HEK293 (cell line): ENCODE measurements at regions not wholly inside any gene's neighbourhood (a gene's known extent, or its start where the extent isn't known, plus 50 kb on each side); places are given as distances from the start of the nearest gene placed in this dataset.

Experiments used
- CTCF ChIA-PET: fragments of 350-600 bp; formaldehyde crosslinking; extraction: SDS; loops from one replicate; lab custom pipeline; 2021; ENCODE audit warnings: antibody characterized with exemption; lab: Yijun Ruan, JAX
- POLR2A ChIA-PET: fragments of 300-600 bp; formaldehyde crosslinking; extraction: SDS; loops from one replicate; lab custom pipeline; 2020; ENCODE audit warnings: antibody characterized with exemption, inconsistent platforms; lab: Yijun Ruan, JAX
- H3K27ac ChIP-seq: fragments of 200-500 bp; sonication (Bioruptor generic); 2 replicates; pipeline ENCODE4 v1.5.1; 2014; ENCODE audit warnings: low read depth, low read length, control low read depth, inconsistent platforms; ENCODE audit errors: extremely low read depth
- H3K36me3 ChIP-seq, 2 experiments: fragments of 200-500 bp in 1 of 2; sonication (Bioruptor generic) in 1 of 2; 1 replicate in 1 of 2; 2 replicates in 1 of 2; pipeline ENCODE4 v1.5.1; 2014 to 2017; ENCODE audit warnings: inconsistent platforms in 2 of 2, low read length in 2 of 2; ENCODE audit not compliant: control insufficient read depth in 2 of 2, insufficient read depth in 1 of 2
- H3K4me1 ChIP-seq: fragments of 200-500 bp; sonication (Bioruptor generic); 2 replicates; pipeline ENCODE4 v1.5.1; 2014; ENCODE audit warnings: mild to moderate bottlenecking, low read length, inconsistent platforms; ENCODE audit not compliant: control insufficient read depth, insufficient read depth
- H3K4me3 ChIP-seq: 2 replicates; pipeline ENCODE4 v1.5.1; 2011; ENCODE audit warnings: low read depth, mild to moderate bottlenecking, control low read depth, low read length, moderate library complexity
- H3K9me3 ChIP-seq: fragments of 200-500 bp; sonication (Bioruptor generic); 2 replicates; pipeline ENCODE4 v1.5.1; 2014; ENCODE audit warnings: low read depth, low read length, inconsistent platforms; ENCODE audit not compliant: control insufficient read depth, insufficient read depth
- BCL11A ChIP-seq: fragments of 450-650 bp; formaldehyde crosslinking; IDR thresholded peaks from 2 replicates; pipeline ENCODE4 v1.5.1; 2016; ENCODE audit warnings: low read depth, missing biosample characterization, missing genetic modification characterization
- EGR2 ChIP-seq: fragments of 450-650 bp; formaldehyde crosslinking; IDR thresholded peaks from 2 replicates; pipeline ENCODE4 v1.5.1; 2016; ENCODE audit warnings: low read depth, missing biosample characterization, missing genetic modification characterization
- INSM2 ChIP-seq: fragments of 450-650 bp; formaldehyde crosslinking; IDR thresholded peaks from 2 replicates; pipeline ENCODE4 v1.5.1; 2016; ENCODE audit warnings: missing biosample characterization, missing genetic modification characterization
- KLF9 ChIP-seq: fragments of 450-650 bp; formaldehyde crosslinking; IDR thresholded peaks from 2 replicates; pipeline ENCODE4 v1.5.1; 2016; ENCODE audit warnings: missing biosample characterization, missing genetic modification characterization, low read depth
- MEIS1 ChIP-seq: sonication (generic); formaldehyde crosslinking; IDR thresholded peaks from 2 replicates; pipeline ENCODE4 v1.8.1; 2022; ENCODE audit warnings: missing genetic modification reagents, mild to moderate bottlenecking, borderline replicate concordance
- PRDM6 ChIP-seq: fragments of 450-650 bp; formaldehyde crosslinking; IDR thresholded peaks from 2 replicates; pipeline ENCODE4 v1.5.1; 2017; ENCODE audit warnings: missing biosample characterization, missing genetic modification characterization
- SCRT2 ChIP-seq: fragments of 450-650 bp; formaldehyde crosslinking; IDR thresholded peaks from 2 replicates; pipeline ENCODE4 v1.5.1; 2016; ENCODE audit warnings: missing biosample characterization, missing genetic modification characterization
- SP2 ChIP-seq: fragments of 450-650 bp; formaldehyde crosslinking; IDR thresholded peaks from 2 replicates; pipeline ENCODE4 v1.5.1; 2016; ENCODE audit warnings: missing biosample characterization, missing genetic modification characterization
- ZBTB1 ChIP-seq: fragments of 450-650 bp; formaldehyde crosslinking; IDR thresholded peaks from 2 replicates; pipeline ENCODE4 v1.5.1; 2016; ENCODE audit warnings: missing biosample characterization, missing genetic modification characterization
- ZEB2 ChIP-seq: fragments of 450-650 bp; formaldehyde crosslinking; IDR thresholded peaks from 2 replicates; pipeline ENCODE4 v1.5.1; 2016; ENCODE audit warnings: missing biosample characterization, missing genetic modification characterization
- ZFHX2 ChIP-seq: fragments of 450-650 bp; formaldehyde crosslinking; conservative IDR thresholded peaks from 2 replicates; pipeline ENCODE4 v1.5.1; 2016; ENCODE audit warnings: missing biosample characterization, missing genetic modification characterization
- ZNF157 ChIP-seq: fragments of 450-650 bp; formaldehyde crosslinking; IDR thresholded peaks from 2 replicates; pipeline ENCODE4 v1.5.1; 2016; ENCODE audit warnings: missing biosample characterization, missing genetic modification characterization
- ZNF16 ChIP-seq: fragments of 450-650 bp; formaldehyde crosslinking; IDR thresholded peaks from 2 replicates; pipeline ENCODE4 v1.5.1; 2016; ENCODE audit warnings: low read depth, missing biosample characterization, missing genetic modification characterization
- ZNF221 ChIP-seq: fragments of 450-650 bp; formaldehyde crosslinking; IDR thresholded peaks from 2 replicates; pipeline ENCODE4 v1.5.1; 2017; ENCODE audit warnings: missing biosample characterization, missing genetic modification characterization, borderline replicate concordance
- ZNF239 ChIP-seq: fragments of 450-650 bp; formaldehyde crosslinking; IDR thresholded peaks from 2 replicates; pipeline ENCODE4 v1.5.1; 2016; ENCODE audit warnings: missing biosample characterization, missing genetic modification characterization
- ZNF248 ChIP-seq: fragments of 450-650 bp; formaldehyde crosslinking; IDR thresholded peaks from 2 replicates; pipeline ENCODE4 v1.5.1; 2017; ENCODE audit warnings: missing biosample characterization, missing genetic modification characterization
- ZNF37A ChIP-seq: fragments of 450-650 bp; IDR thresholded peaks from 2 replicates; pipeline ENCODE4 v1.5.1; 2018; ENCODE audit warnings: missing biosample characterization, missing genetic modification characterization
- ZNF473 ChIP-seq: fragments of 450-650 bp; formaldehyde crosslinking; IDR thresholded peaks from 2 replicates; pipeline ENCODE4 v1.5.1; 2017; ENCODE audit warnings: missing biosample characterization, missing genetic modification characterization
- ZNF501 ChIP-seq: fragments of 450-650 bp; formaldehyde crosslinking; IDR thresholded peaks from 2 replicates; pipeline ENCODE4 v1.5.1; 2016; ENCODE audit warnings: missing biosample characterization, missing genetic modification characterization
- ZNF521 ChIP-seq: fragments of 450-650 bp; formaldehyde crosslinking; IDR thresholded peaks from 2 replicates; pipeline ENCODE4 v1.5.1; 2017; ENCODE audit warnings: missing biosample characterization, mild to moderate bottlenecking, missing genetic modification characterization
- ZNF529 ChIP-seq: fragments of 450-650 bp; formaldehyde crosslinking; IDR thresholded peaks from 2 replicates; pipeline ENCODE4 v1.5.1; 2017; ENCODE audit warnings: missing genetic modification characterization, missing biosample characterization; ENCODE audit not compliant: insufficient replicate concordance
- ZNF571 ChIP-seq: fragments of 450-650 bp; formaldehyde crosslinking; IDR thresholded peaks from 2 replicates; pipeline ENCODE4 v1.5.0; 2017; ENCODE audit warnings: missing biosample characterization, missing genetic modification characterization
- ZNF629 ChIP-seq: fragments of 450-650 bp; formaldehyde crosslinking; IDR thresholded peaks from 2 replicates; pipeline ENCODE4 v1.5.1; 2017; ENCODE audit warnings: missing biosample characterization, missing genetic modification characterization
- ZNF658 ChIP-seq: fragments of 450-650 bp; formaldehyde crosslinking; IDR thresholded peaks from 2 replicates; pipeline ENCODE4; 2016; ENCODE audit warnings: missing biosample characterization, missing genetic modification characterization
- ZNF660 ChIP-seq: fragments of 450-650 bp; IDR thresholded peaks from 2 replicates; pipeline ENCODE4 v1.5.1; 2018; ENCODE audit warnings: missing biosample characterization, mild to moderate bottlenecking, missing genetic modification characterization
- ZNF747 ChIP-seq: fragments of 450-650 bp; formaldehyde crosslinking; IDR thresholded peaks from 2 replicates; pipeline ENCODE4 v1.5.1; 2016; ENCODE audit warnings: missing biosample characterization, missing genetic modification characterization
- ZNF768 ChIP-seq: fragments of 450-650 bp; formaldehyde crosslinking; IDR thresholded peaks from 2 replicates; pipeline ENCODE4 v1.5.1; 2018; ENCODE audit warnings: missing biosample characterization, mild to moderate bottlenecking, missing genetic modification characterization
- ZNF776 ChIP-seq: fragments of 450-650 bp; formaldehyde crosslinking; IDR thresholded peaks from 2 replicates; pipeline ENCODE4 v1.5.0; 2017; ENCODE audit warnings: missing biosample characterization, missing genetic modification characterization, borderline replicate concordance
- ZNF830 ChIP-seq: fragments of 450-650 bp; IDR thresholded peaks from 2 replicates; pipeline ENCODE4 v1.5.0; 2018; ENCODE audit warnings: missing biosample characterization, missing genetic modification characterization, low read depth, mild to moderate bottlenecking, moderate library complexity
- ZSCAN30 ChIP-seq: fragments of 450-650 bp; IDR thresholded peaks from 2 replicates; pipeline ENCODE4 v1.5.1; 2018; ENCODE audit warnings: missing biosample characterization, mild to moderate bottlenecking, missing genetic modification characterization, moderate library complexity
- TF ChIP-seq, protein P1 (sequence below): fragments of 450-650 bp; formaldehyde crosslinking; IDR thresholded peaks from 2 replicates; pipeline ENCODE4 v1.5.1; 2016; ENCODE audit warnings: missing biosample characterization, missing genetic modification characterization

DNA sequence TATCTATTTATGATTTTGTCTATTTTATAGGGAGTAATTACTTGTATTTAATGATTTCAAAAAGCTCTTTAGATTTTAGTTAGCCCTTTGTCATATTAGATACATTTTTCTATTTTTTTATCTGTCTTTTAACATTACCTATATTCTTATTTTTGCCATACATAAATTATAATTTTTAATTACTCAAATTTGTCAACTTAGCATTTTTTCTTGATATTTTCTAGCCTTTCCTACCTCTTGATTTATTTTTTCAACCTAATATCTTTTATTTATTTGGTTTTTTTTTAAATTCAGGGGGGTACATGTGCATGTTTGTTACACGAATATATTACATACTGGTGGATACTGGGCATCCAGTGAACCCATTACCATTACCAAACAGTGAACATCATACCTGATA lies 114.3 kb upstream of the F13A1 start:
- Histone ChIP-seq H3K27ac (no peak overlapping the region), H3K9me3 (no peaks in the 10 kb centered on the region), H3K36me3 (no peaks in the 10 kb centered on the region), H3K4me1 (no peaks in the 10 kb centered on the region), H3K4me3 (no peak overlapping the region)
- POLR2A ChIA-PET = no interaction called here
- no peak for TF ChIP-seq ZNF157 (tag by site-specific recombination)
- TF ChIP-seq ZNF776 (tag by site-specific recombination) = no peak
- TF ChIP-seq ZSCAN30 (tag by site-specific recombination) = no peak
- no peak for TF ChIP-seq ZNF747 (tag by site-specific recombination)
- TF ChIP-seq PRDM6 = no peak
- no peak for TF ChIP-seq KLF9 (tag by site-specific recombination)
- no peak for TF ChIP-seq ZNF473 (tag by site-specific recombination)
- TF ChIP-seq EGR2 (tag by site-specific recombination) = no peak
- no peak for TF ChIP-seq BCL11A
- TF ChIP-seq SP2 (tag by site-specific recombination) = no peak
- TF ChIP-seq ZNF16 = no peak
- no peak for TF ChIP-seq ZNF239 (tag by site-specific recombination)
- TF ChIP-seq ZNF529 (tag by site-specific recombination) = no peak
- TF ChIP-seq ZEB2 (tag by site-specific recombination) = no peak
- CTCF ChIA-PET = interaction anchor here (0.6 kb wide), 1 partner anchor 48 kb away, joined by 3 read pairs; no protein-coding TSS in a partner anchor

GRCh38 chr6:6436366-6436765 lies 115.9 kb upstream of the F13A1 start:
- no peaks in the 10 kb centered on the region for H3K36me3 ChIP-seq
- H3K27ac ChIP-seq = no peak overlapping the region
- no peaks in the 10 kb centered on the region for H3K4me1 ChIP-seq
- TF ChIP-seq SCRT2 (tag by site-specific recombination) (no peak), ZNF248 (tag by site-specific recombination) (no peak)
- no peak overlapping the region for H3K4me3 ChIP-seq
- H3K9me3 ChIP-seq = no peaks in the 10 kb centered on the region
- ChIA-PET CTCF (interaction anchor here (0.5 to 0.9 kb wide), 3 partner anchors 9 to 330 kb away, joined by 3 read pairs; no protein-coding TSS in a partner anchor), POLR2A (no interaction called here)

DNA sequence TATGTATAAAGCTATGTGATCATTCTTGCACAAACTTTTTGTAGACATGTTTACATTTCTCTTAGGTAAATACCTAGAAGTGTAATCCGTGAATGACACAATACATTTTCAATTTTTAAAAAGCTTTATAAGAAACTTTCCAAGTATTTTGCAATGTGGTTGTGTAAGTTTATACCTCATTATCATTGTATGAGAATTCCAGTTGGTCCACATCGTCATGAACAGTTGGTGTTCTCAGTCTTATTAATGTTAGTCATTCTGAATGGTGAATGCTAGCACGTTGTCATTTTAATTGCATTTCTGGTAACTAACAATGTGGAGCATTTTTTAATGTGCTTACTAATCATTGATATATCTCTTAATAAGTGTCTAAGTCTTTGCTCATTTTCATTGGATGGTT lies 116.5 kb upstream of the F13A1 start:
- Histone ChIP-seq H3K27ac (no peak overlapping the region), H3K4me1 (no peaks in the 10 kb centered on the region), H3K9me3 (no peaks in the 10 kb centered on the region), H3K36me3 (no peaks in the 10 kb centered on the region), H3K4me3 (no peak overlapping the region)
- ChIA-PET POLR2A (no interaction called here), CTCF (interaction anchor here (0.6 to 0.9 kb wide), 3 partner anchors 10 to 127 kb away, joined by 3 read pairs; no protein-coding TSS in a partner anchor)
- TF ChIP-seq ZFHX2 (tag by site-specific recombination) = no peak
- TF ChIP-seq ZNF37A (tag by site-specific recombination) = no peak
- no peak for TF ChIP-seq ZBTB1 (tag by site-specific recombination)
- no peak for TF ChIP-seq ZNF501 (tag by site-specific recombination)
- TF ChIP-seq ZNF571 (tag by site-specific recombination) = no peak
- no peak for TF ChIP-seq ZNF660
- TF ChIP-seq ZNF830 (tag by site-specific recombination) = no peak
- TF ChIP-seq ZNF221 (tag by site-specific recombination) = no peak
- no peak for TF ChIP-seq ZNF768
- TF ChIP-seq ZNF521 (tag by site-specific recombination) = no peak
- no peak for TF ChIP-seq ZNF658 (tag by site-specific recombination)
- TF ChIP-seq ZNF629 (tag by site-specific recombination) = no peak
- TF ChIP-seq, protein P1, sequence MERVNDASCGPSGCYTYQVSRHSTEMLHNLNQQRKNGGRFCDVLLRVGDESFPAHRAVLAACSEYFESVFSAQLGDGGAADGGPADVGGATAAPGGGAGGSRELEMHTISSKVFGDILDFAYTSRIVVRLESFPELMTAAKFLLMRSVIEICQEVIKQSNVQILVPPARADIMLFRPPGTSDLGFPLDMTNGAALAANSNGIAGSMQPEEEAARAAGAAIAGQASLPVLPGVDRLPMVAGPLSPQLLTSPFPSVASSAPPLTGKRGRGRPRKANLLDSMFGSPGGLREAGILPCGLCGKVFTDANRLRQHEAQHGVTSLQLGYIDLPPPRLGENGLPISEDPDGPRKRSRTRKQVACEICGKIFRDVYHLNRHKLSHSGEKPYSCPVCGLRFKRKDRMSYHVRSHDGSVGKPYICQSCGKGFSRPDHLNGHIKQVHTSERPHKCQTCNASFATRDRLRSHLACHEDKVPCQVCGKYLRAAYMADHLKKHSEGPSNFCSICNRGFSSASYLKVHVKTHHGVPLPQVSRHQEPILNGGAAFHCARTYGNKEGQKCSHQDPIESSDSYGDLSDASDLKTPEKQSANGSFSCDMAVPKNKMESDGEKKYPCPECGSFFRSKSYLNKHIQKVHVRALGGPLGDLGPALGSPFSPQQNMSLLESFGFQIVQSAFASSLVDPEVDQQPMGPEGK (tag by site-specific recombination) = no peak
- TF ChIP-seq MEIS1 (CRISPR knock-in tag) = no peak
- TF ChIP-seq INSM2 = no peak
